A549 (cell line): ENCODE measurements at regions not wholly inside any gene's neighbourhood (a gene's known extent, or its start where the extent isn't known, plus 50 kb on each side); places are given as distances from the start of the nearest gene placed in this dataset.

Experiments
- ATAC-seq, 2 experiments: fragments of 200-7000 bp in 1 of 2; fragments of >200 bp in 1 of 2; cut with Nextera tagmentation in 1 of 2; cut with Tn5 transposase in 1 of 2; 3 replicates each; pipeline versions ENCODE4 v1.8.0 to v1.9.1; 2018 to 2020; ENCODE audit warnings: mild to moderate bottlenecking in 1 of 2, moderate library complexity in 1 of 2
- CTCF ChIA-PET: fragments of 300-600 bp; sonication (Branson Sonifier 250); formaldehyde crosslinking; extraction: SDS; loops from one replicate; lab custom pipeline; 2021; ENCODE audit warnings: antibody characterized with exemption, inconsistent platforms; lab: Yijun Ruan, JAX
- POLR2A ChIA-PET: fragments of 350-600 bp; formaldehyde crosslinking; extraction: SDS; loops from one replicate; lab custom pipeline; 2021; ENCODE audit warnings: antibody characterized with exemption, inconsistent platforms; lab: Yijun Ruan, JAX
- DNase-seq, 2 experiments: peaks; one replicate each; pipeline versions ENCODE4 v3.0.0 to v3.0.0-alpha.2; 2011 to 2016; ENCODE audit warnings: low read depth in 1 of 2, low spot score in 1 of 2
- FAIRE-seq: peaks from 2 replicates; lab custom pipeline; 2011; peaks lifted over from hg19 to GRCh38; lab: Jason Lieb, UNC
- H3K27ac ChIP-seq, 2 experiments: fragments of >200 bp; sonication (Bioruptor Twin); formaldehyde crosslinking; 3 replicates each; pipeline ENCODE4 v1.5.1; 2016 to 2017
- H3K4me1 ChIP-seq: fragments of >200 bp; sonication (Bioruptor Twin); formaldehyde crosslinking; 3 replicates; pipeline ENCODE4 v1.6.1; 2016
- H3K4me2 ChIP-seq: fragments of >200 bp; sonication (Bioruptor Twin); formaldehyde crosslinking; 3 replicates; pipeline ENCODE4 v1.6.1; 2016
- H3K4me3 ChIP-seq: fragments of >200 bp; sonication (Bioruptor Twin); formaldehyde crosslinking; 3 replicates; pipeline ENCODE4 v1.5.1; 2016
- H3K9me3 ChIP-seq: fragments of >200 bp; sonication (Bioruptor Twin); formaldehyde crosslinking; 3 replicates; pipeline ENCODE4 v1.6.1; 2016
- BHLHE40 ChIP-seq: IDR thresholded peaks from 2 replicates; pipeline ENCODE4 v1.6.1; 2012; ENCODE audit warnings: low read depth, low read length, inconsistent platforms
- CBX8 ChIP-seq: fragments of 200-600 bp; sonication (generic); IDR thresholded peaks from 2 replicates; pipeline ENCODE4 v1.6.1; 2016
- CEBPB ChIP-seq, 2 experiments: fragments of >200 bp in 1 of 2; sonication (Bioruptor Twin) in 1 of 2; formaldehyde crosslinking in 1 of 2; IDR thresholded peaks; 2 replicates each; pipeline ENCODE4 v1.6.1; 2012 to 2016
- CHD4 ChIP-seq: fragments of 200-600 bp; sonication (generic); IDR thresholded peaks from 2 replicates; pipeline ENCODE4 v1.6.1; 2016; ENCODE audit warnings: antibody characterized with exemption, mild to moderate bottlenecking, borderline replicate concordance
- EHF ChIP-seq: fragments of 250-450 bp; sonication (Bioruptor Pico); IDR thresholded peaks from 2 replicates; pipeline ENCODE4 v1.5.0; 2020; ENCODE audit warnings: mild to moderate bottlenecking
- ESRRA ChIP-seq: fragments of 150-350 bp; IDR thresholded peaks from 2 replicates; pipeline ENCODE4 v1.6.1; 2014; ENCODE audit warnings: mild to moderate bottlenecking, low read length, borderline replicate concordance
- FOSB ChIP-seq: fragments of 250-450 bp; sonication (Bioruptor Pico); IDR thresholded peaks from 2 replicates; pipeline ENCODE4 v1.5.0; 2020; ENCODE audit warnings: mild to moderate bottlenecking, moderate library complexity
- FOXS1 ChIP-seq: fragments of 250-450 bp; sonication (Bioruptor Pico); IDR thresholded peaks from 2 replicates; pipeline ENCODE4 v1.5.0; 2020; ENCODE audit warnings: mild to moderate bottlenecking, moderate library complexity
- GATA3 ChIP-seq: IDR thresholded peaks from 2 replicates; pipeline ENCODE4 v1.6.1; 2012; ENCODE audit warnings: borderline replicate concordance
- HEYL ChIP-seq: fragments of 250-450 bp; sonication (Bioruptor Pico); IDR thresholded peaks from 2 replicates; pipeline ENCODE4 v1.8.0; 2021; ENCODE audit warnings: mild to moderate bottlenecking, moderate library complexity
- HMGXB4 ChIP-seq: fragments of 250-450 bp; sonication (Bioruptor Pico); IDR thresholded peaks from 2 replicates; pipeline ENCODE4 v1.5.0; 2021; ENCODE audit warnings: mild to moderate bottlenecking, moderate library complexity, borderline replicate concordance
- JUNB ChIP-seq: fragments of >200 bp; sonication (Bioruptor Twin); formaldehyde crosslinking; IDR thresholded peaks from 2 replicates; pipeline ENCODE4 v1.6.1; 2016
- NR3C1 ChIP-seq: fragments of >200 bp; sonication (Bioruptor Twin); formaldehyde crosslinking; IDR thresholded peaks from 3 replicates; pipeline ENCODE4 v1.6.1; 2017
- PHF8 ChIP-seq: fragments of 200-600 bp; sonication (generic); IDR thresholded peaks from 2 replicates; pipeline ENCODE4 v1.6.1; 2016; ENCODE audit warnings: low read depth, mild to moderate bottlenecking, antibody characterized with exemption, moderate library complexity, borderline replicate concordance
- POLR2A ChIP-seq: IDR thresholded peaks from 2 replicates; pipeline ENCODE4 v1.6.1; 2012; ENCODE audit warnings: mild to moderate bottlenecking, low read length
- POLR2AphosphoS2 ChIP-seq: conservative IDR thresholded peaks from 2 replicates; pipeline ENCODE4 v1.6.1; 2012; ENCODE audit warnings: low read length, improper control_type of control experiment, inconsistent platforms
- RFX5 ChIP-seq: fragments of 450-650 bp; IDR thresholded peaks from 2 replicates; pipeline ENCODE4 v1.7.1; 2014; ENCODE audit warnings: antibody characterized with exemption, mild to moderate bottlenecking, moderate library complexity
- SMC3 ChIP-seq: fragments of >200 bp; sonication (Bioruptor Twin); formaldehyde crosslinking; IDR thresholded peaks from 3 replicates; pipeline ENCODE4 v1.6.1; 2018; ENCODE audit warnings: inconsistent platforms
- ZNF302 ChIP-seq: fragments of 250-450 bp; sonication (Bioruptor Pico); IDR thresholded peaks from 2 replicates; pipeline ENCODE4 v1.9.0; 2021; ENCODE audit warnings: inconsistent platforms, mild to moderate bottlenecking, moderate library complexity
- ZSCAN20 ChIP-seq: fragments of 250-450 bp; sonication (Bioruptor Pico); IDR thresholded peaks from 2 replicates; pipeline ENCODE4 v1.8.0; 2022; ENCODE audit warnings: mild to moderate bottlenecking, moderate library complexity
- WGBS: methylation state at CpG from one replicate; pipeline ENCODE4 v1.1.6; 2017; ENCODE audit errors: missing lambda C conversion rate; 5-methylcytosine and 5-hydroxymethylcytosine counted together
- TF ChIP-seq, protein P1 (sequence below): IDR thresholded peaks from 2 replicates; pipeline ENCODE4 v1.6.1; 2012
- TF ChIP-seq, protein P2 (sequence below): fragments of >200 bp; sonication (Bioruptor Twin); formaldehyde crosslinking; IDR thresholded peaks from 2 replicates; pipeline ENCODE4 v1.6.1; 2016
- TF ChIP-seq, protein P3 (sequence below): IDR thresholded peaks from 2 replicates; pipeline ENCODE4 v1.6.1; 2012; ENCODE audit warnings: low read depth, borderline replicate concordance
- TF ChIP-seq, protein P4 (sequence below): fragments of >200 bp; sonication (Bioruptor Twin); formaldehyde crosslinking; IDR thresholded peaks from 3 replicates; pipeline ENCODE4 v1.6.1; 2016

DNA sequence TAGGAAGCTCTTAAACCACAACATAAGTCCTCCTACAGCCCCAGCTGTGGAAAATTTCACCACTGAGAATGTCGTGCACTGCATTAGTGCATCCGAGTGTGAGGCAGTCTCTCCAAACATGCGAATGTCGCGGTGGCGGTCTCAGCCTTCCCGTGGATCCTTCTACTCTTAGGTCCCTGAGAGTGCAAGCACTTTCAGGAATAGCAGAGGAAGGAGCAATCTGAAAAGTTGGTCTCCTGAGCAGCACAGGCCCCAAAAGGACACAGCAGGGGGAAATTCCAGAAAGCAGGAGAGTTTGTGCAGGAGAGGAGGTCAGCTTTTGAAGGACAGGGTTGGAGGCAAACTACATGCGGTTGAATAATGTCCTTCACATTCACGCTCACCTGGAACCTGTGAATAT is 440.5 kb upstream of the SMIM21 start (continued):
- TF ChIP-seq, protein P1, sequence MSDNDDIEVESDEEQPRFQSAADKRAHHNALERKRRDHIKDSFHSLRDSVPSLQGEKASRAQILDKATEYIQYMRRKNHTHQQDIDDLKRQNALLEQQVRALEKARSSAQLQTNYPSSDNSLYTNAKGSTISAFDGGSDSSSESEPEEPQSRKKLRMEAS, result no peak

GRCh38 chr18:75865639-75866038 is 438.1 kb upstream of the SMIM21 start:
- no peaks in the 10 kb centered on the region for H3K9me3 ChIP-seq
- TF ChIP-seq RFX5, result no peak
- TF ChIP-seq BHLHE40, result no peak
- TF ChIP-seq ESRRA, result no peak
- TF ChIP-seq CHD4, result no peak
- no peak for TF ChIP-seq FOSB (CRISPR knock-in tag)
- TF ChIP-seq, protein P2, sequence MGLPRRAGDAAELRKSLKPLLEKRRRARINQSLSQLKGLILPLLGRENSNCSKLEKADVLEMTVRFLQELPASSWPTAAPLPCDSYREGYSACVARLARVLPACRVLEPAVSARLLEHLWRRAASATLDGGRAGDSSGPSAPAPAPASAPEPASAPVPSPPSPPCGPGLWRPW, result no peak
- no peak for TF ChIP-seq HEYL (CRISPR knock-in tag)
- no peak for TF ChIP-seq FOXS1 (CRISPR knock-in tag)
- TF ChIP-seq CEBPB (IDR thresholded peaks at IDR 0.05), result no peak
- no peak for TF ChIP-seq ZNF302 (CRISPR knock-in tag)
- no peak for TF ChIP-seq PHF8
- TF ChIP-seq, protein P3, sequence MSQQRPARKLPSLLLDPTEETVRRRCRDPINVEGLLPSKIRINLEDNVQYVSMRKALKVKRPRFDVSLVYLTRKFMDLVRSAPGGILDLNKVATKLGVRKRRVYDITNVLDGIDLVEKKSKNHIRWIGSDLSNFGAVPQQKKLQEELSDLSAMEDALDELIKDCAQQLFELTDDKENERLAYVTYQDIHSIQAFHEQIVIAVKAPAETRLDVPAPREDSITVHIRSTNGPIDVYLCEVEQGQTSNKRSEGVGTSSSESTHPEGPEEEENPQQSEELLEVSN, result no peak
- no peak for TF ChIP-seq CBX8
- H3K27ac ChIP-seq, result no peak overlapping the region
- no peak overlapping the region for H3K4me3 ChIP-seq
- no peak for ATAC-seq
- H3K4me1 ChIP-seq, result no peaks in the 10 kb centered on the region
- WGBS, result 50% methylated on average over 2 of the region's 6 CpGs
- H3K4me2 ChIP-seq, result no peak overlapping the region
- no peak for FAIRE-seq
- ChIA-PET CTCF (no interaction called here), POLR2A (no interaction called here)
- no peak for DNase-seq

- H3K4me2 ChIP-seq, result no peak overlapping the region
- no peak for DNase-seq
- no peaks in the 10 kb centered on the region for H3K9me3 ChIP-seq
- no peak for FAIRE-seq
- no peaks in the 10 kb centered on the region for H3K4me1 ChIP-seq
- 8% methylated on average over 1 of the region's 1 CpG for WGBS
- CTCF ChIA-PET, result no interaction called here
- TF ChIP-seq, protein P3, result no peak
- TF ChIP-seq HMGXB4 (CRISPR knock-in tag) (no peak), CBX8 (no peak), SMC3 (no peak), EHF (CRISPR knock-in tag) (no peak), ZSCAN20 (CRISPR knock-in tag) (no peak), JUNB (no peak), POLR2AphosphoS2 (no peak), PHF8 (no peak), RFX5 (no peak), NR3C1 (no peak), GATA3 (no peak), ESRRA (no peak), POLR2A (no peak)
- TF ChIP-seq, protein P2, result no peak
- TF ChIP-seq, protein P4, sequence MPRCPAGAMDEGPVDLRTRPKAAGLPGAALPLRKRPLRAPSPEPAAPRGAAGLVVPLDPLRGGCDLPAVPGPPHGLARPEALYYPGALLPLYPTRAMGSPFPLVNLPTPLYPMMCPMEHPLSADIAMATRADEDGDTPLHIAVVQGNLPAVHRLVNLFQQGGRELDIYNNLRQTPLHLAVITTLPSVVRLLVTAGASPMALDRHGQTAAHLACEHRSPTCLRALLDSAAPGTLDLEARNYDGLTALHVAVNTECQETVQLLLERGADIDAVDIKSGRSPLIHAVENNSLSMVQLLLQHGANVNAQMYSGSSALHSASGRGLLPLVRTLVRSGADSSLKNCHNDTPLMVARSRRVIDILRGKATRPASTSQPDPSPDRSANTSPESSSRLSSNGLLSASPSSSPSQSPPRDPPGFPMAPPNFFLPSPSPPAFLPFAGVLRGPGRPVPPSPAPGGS, result no peak
- no peak for ATAC-seq
- no peak overlapping the region for H3K27ac ChIP-seq
- POLR2A ChIA-PET, result no interaction called here
- no peak overlapping the region for H3K4me3 ChIP-seq
These were observed 437.3 kb upstream of the SMIM21 start for GRCh38 chr18:75864816-75865215.
